Esophagus squamous epithelium (tissue), 5 donors: ENCODE measurements at regions not wholly inside any gene's neighbourhood (a gene's known extent, or its start where the extent isn't known, plus 50 kb on each side); places are given as distances from the start of the nearest gene placed in this dataset.

Experiments
- DNase-seq: peaks from one replicate; lab custom pipeline; 2025; lab: John Stamatoyannopoulos, UW
- H3K27ac ChIP-seq, 4 donors: fragments of 200-600 bp; sonication (generic); one replicate each; pipeline ENCODE4 v1.5.1; 2016 to 2019; ENCODE audit warnings: mild to moderate bottlenecking in 1 of 4
- H3K27me3 ChIP-seq, 4 donors: fragments of 200-600 bp; sonication (generic); 1 replicate in 3 of 4; 2 replicates in 1 of 4; pipeline versions ENCODE4 v1.5.1 to v1.6.0; 2017 to 2021; ENCODE audit warnings: antibody characterized with exemption in 1 of 4
- H3K36me3 ChIP-seq, 3 donors: fragments of 200-600 bp; sonication (generic); one replicate each; pipeline ENCODE4 v1.5.1; 2016 to 2019
- H3K4me1 ChIP-seq, 3 donors: fragments of 200-600 bp; sonication (generic); one replicate each; pipeline ENCODE4 v1.5.1; 2017 to 2019
- H3K4me3 ChIP-seq, 4 donors: fragments of 200-600 bp; sonication (generic); 1 replicate in 3 of 4; 2 replicates in 1 of 4; pipeline ENCODE4 v1.5.1; 2016 to 2019; ENCODE audit warnings: mild to moderate bottlenecking in 2 of 4, moderate library complexity in 1 of 4
- H3K9me3 ChIP-seq, 3 donors: fragments of 200-600 bp; sonication (generic); one replicate each; pipeline ENCODE4 v1.5.1; 2016 to 2019
- CTCF ChIP-seq, 6 experiments: fragments of 450-650 bp in 4 of 6; fragments of 200-600 bp in 2 of 6; sonication (generic) in 2 of 6; IDR thresholded peaks; one replicate each; pipeline ENCODE4 v1.5.1; 2016 to 2019; ENCODE audit warnings: antibody characterized with exemption in 6 of 6, mild to moderate bottlenecking in 4 of 6, moderate library complexity in 4 of 6
- POLR2A ChIP-seq, 4 donors: fragments of 450-650 bp; IDR thresholded peaks; one replicate each; pipeline ENCODE4 v1.6.1; 2017; ENCODE audit warnings: antibody characterized with exemption in 4 of 4, mild to moderate bottlenecking in 4 of 4, moderate library complexity in 3 of 4
- WGBS, 2 donors: methylation state at CpG; one replicate each; pipeline ENCODE4 v1.1.5; 2018; 5-methylcytosine and 5-hydroxymethylcytosine counted together
- intact Hi-C: fragments of 100-400 bp; cut with DNase I; formaldehyde crosslinking; loops from one replicate; pipeline ENCODE4 v1.15.0; 2022
- donor health status: DM: yes; HTN: yes; CAD: no.

- no peak for TF ChIP-seq CTCF (IDR thresholded peaks at IDR 0.05)
- TF ChIP-seq POLR2A (IDR thresholded peaks at IDR 0.05) = no peak
- Histone ChIP-seq H3K36me3 (no peaks in the 10 kb centered on the region), H3K27me3 (no peaks in the 10 kb centered on the region), H3K4me3 (no peak overlapping the region), H3K9me3 (no peaks in the 10 kb centered on the region), H3K4me1 (no peaks in the 10 kb centered on the region), H3K27ac (no peak overlapping the region)
- DNase-seq = no peak
- WGBS, 2 donors = 31 to 43% methylated on average over 5 of the region's 5 CpGs
- intact Hi-C loops = no loop called here
These were observed 1046.2 kb downstream of the XPNPEP1 start for GRCh38 chr10:108877095-108877561.

GRCh38 chr10:108872854-108873253 is 1050.5 kb downstream of the XPNPEP1 start:
- no peak for DNase-seq
- Histone ChIP-seq H3K4me1 (no peaks in the 10 kb centered on the region), H3K36me3 (no peaks in the 10 kb centered on the region), H3K27me3 (no peaks in the 10 kb centered on the region), H3K27ac (no peak overlapping the region), H3K4me3 (no peak overlapping the region), H3K9me3 (no peaks in the 10 kb centered on the region)
- intact Hi-C loops = no loop called here
- WGBS, 2 donors = 37 to 62% methylated on average over 2 of the region's 2 CpGs
- TF ChIP-seq POLR2A (IDR thresholded peaks at IDR 0.05) (no peak), CTCF (IDR thresholded peaks at IDR 0.05) (no peak)

GRCh38 chr10:108868881-108869280 is 1054.4 kb downstream of the XPNPEP1 start:
- Histone ChIP-seq H3K4me1 (no peaks in the 10 kb centered on the region), H3K4me3 (no peak overlapping the region), H3K27ac (no peak overlapping the region), H3K27me3 (no peaks in the 10 kb centered on the region), H3K9me3 (no peaks in the 10 kb centered on the region), H3K36me3 (no peaks in the 10 kb centered on the region)
- WGBS, 2 donors = 52 to 60% methylated on average over 1 of the region's 1 CpG
- intact Hi-C loops = no loop called here
- TF ChIP-seq POLR2A (IDR thresholded peaks at IDR 0.05) (no peak), CTCF (IDR thresholded peaks at IDR 0.05) (no peak)
- DNase-seq = no peak

- TF ChIP-seq POLR2A (IDR thresholded peaks at IDR 0.05) (no peak), CTCF (IDR thresholded peaks at IDR 0.05) (no peak)
- no peak overlapping the region for H3K4me3 ChIP-seq
- 43 to 52% methylated on average over 3 of the region's 3 CpGs for WGBS, 2 donors
- peaks cover 0 to 4% (median 0%) of the 10 kb centered on the region in 3 donors for H3K9me3 ChIP-seq
- no peaks in the 10 kb centered on the region for H3K36me3 ChIP-seq
- no peak overlapping the region for H3K27ac ChIP-seq
- H3K27me3 ChIP-seq = no peaks in the 10 kb centered on the region
- no peaks in the 10 kb centered on the region for H3K4me1 ChIP-seq
- DNase-seq = no peak
- intact Hi-C loops = no loop called here
These were observed 1060.5 kb downstream of the XPNPEP1 start for GRCh38 chr10:108862676-108863350.

GRCh38 chr10:108861181-108861754 is 1062.0 kb downstream of the XPNPEP1 start:
- Histone ChIP-seq H3K4me1 (no peaks in the 10 kb centered on the region), H3K27ac (no peak overlapping the region), H3K36me3 (no peaks in the 10 kb centered on the region), H3K27me3 (no peaks in the 10 kb centered on the region), H3K9me3 (peaks cover 0 to 4% (median 0%) of the 10 kb centered on the region in 3 donors), H3K4me3 (no peak overlapping the region)
- TF ChIP-seq POLR2A (IDR thresholded peaks at IDR 0.05) (no peak), CTCF (IDR thresholded peaks at IDR 0.05) (no peak)
- intact Hi-C loops = no loop called here
- no peak for DNase-seq
- WGBS, 2 donors = 83 to 85% methylated on average over 5 of the region's 5 CpGs
